GM12873 (cell line): ENCODE measurements at regions not wholly inside any gene's neighbourhood (a gene's known extent, or its start where the extent isn't known, plus 50 kb on each side); places are given as distances from the start of the nearest gene placed in this dataset.

Experiments used
- CTCF ChIP-seq: IDR thresholded peaks from 2 replicates; pipeline ENCODE4 v1.5.1; 2012; ENCODE audit warnings: low read depth, mild to moderate bottlenecking, moderate library complexity, low read length, control low read depth; ENCODE audit not compliant: insufficient read depth; ENCODE audit errors: missing control alignments

- no peak for TF ChIP-seq CTCF
Measured at GRCh38 chr12:118534003-118534402, 157.6 kb downstream of the SUDS3 start.

- no peak for TF ChIP-seq CTCF
Measured at GRCh38 chr12:118536306-118536906, 160.1 kb downstream of the SUDS3 start.

GRCh38 chr12:118537481-118537917 is 161.1 kb downstream of the SUDS3 start:
- no peak for TF ChIP-seq CTCF

GRCh38 chr12:118541071-118541470 is 164.7 kb downstream of the SUDS3 start:
- TF ChIP-seq CTCF = no peak

- TF ChIP-seq CTCF = no peak
Measured at GRCh38 chr12:118541934-118542333, 165.6 kb downstream of the SUDS3 start.

- TF ChIP-seq CTCF = no peak
Measured at GRCh38 chr12:118543651-118544050, 167.3 kb downstream of the SUDS3 start.

GRCh38 chr12:118544569-118544968 is 168.2 kb downstream of the SUDS3 start:
- no peak for TF ChIP-seq CTCF
